Endothelial cell (in vitro differentiated cells): ENCODE measurements at regions not wholly inside any gene's neighbourhood (a gene's known extent, or its start where the extent isn't known, plus 50 kb on each side); places are given as distances from the start of the nearest gene placed in this dataset.
"Not testable (repeated sequence)": the region's sequence is repeated elsewhere in the genome, so short reads cannot be mapped to it uniquely, and the experiment has no call there.

Source experiments
- DNase-seq: peaks from one replicate; pipeline ENCODE4 v3.0.0; 2021; ENCODE audit warnings: low spot score
- H3K27ac Mint-ChIP-seq: one replicate; pipeline ENCODE4 v1.8.0; 2021; ENCODE audit warnings: mixed read lengths, inconsistent platforms; ENCODE audit not compliant: unreplicated experiment
- H3K27me3 Mint-ChIP-seq: one replicate; pipeline ENCODE4 v1.8.0; 2021; ENCODE audit warnings: mild to moderate bottlenecking, moderate library complexity, mixed read lengths, inconsistent platforms; ENCODE audit not compliant: unreplicated experiment
- H3K36me3 Mint-ChIP-seq: one replicate; pipeline ENCODE4 v1.8.0; 2021; ENCODE audit warnings: mild to moderate bottlenecking, low read depth, mixed read lengths, inconsistent platforms; ENCODE audit not compliant: unreplicated experiment
- H3K4me1 Mint-ChIP-seq: one replicate; pipeline ENCODE4 v1.8.0; 2021; ENCODE audit warnings: mild to moderate bottlenecking, mixed read lengths, inconsistent platforms; ENCODE audit not compliant: unreplicated experiment
- H3K4me3 Mint-ChIP-seq: one replicate; pipeline ENCODE4 v1.8.0; 2021; ENCODE audit warnings: mild to moderate bottlenecking, mixed read lengths, inconsistent platforms; ENCODE audit not compliant: unreplicated experiment
- H3K9me3 Mint-ChIP-seq: one replicate; pipeline ENCODE4 v1.8.0; 2021; ENCODE audit warnings: mixed read lengths, inconsistent platforms; ENCODE audit not compliant: unreplicated experiment
- CTCF ChIP-seq: fragments of 200-600 bp; sonication (generic); IDR thresholded peaks from one replicate; pipeline ENCODE4 v1.5.0; 2021; ENCODE audit warnings: antibody characterized with exemption; ENCODE audit not compliant: unreplicated experiment

- Mint-ChIP-seq H3K36me3 (no peaks in the 10 kb centered on the region), H3K4me3 (no peak overlapping the region), H3K27me3 (no peaks in the 10 kb centered on the region), H3K4me1 (no peaks in the 10 kb centered on the region), H3K9me3 (no peaks in the 10 kb centered on the region), H3K27ac (no peak overlapping the region)
- TF ChIP-seq CTCF, result no peak
- no peak for DNase-seq
These were observed 451.0 kb upstream of the TUSC1 start for GRCh38 chr9:26129217-26129616.

- DNase-seq, result no peak
- Mint-ChIP-seq H3K27ac (no peak overlapping the region), H3K9me3 (no peaks in the 10 kb centered on the region), H3K4me3 (no peak overlapping the region), H3K36me3 (no peaks in the 10 kb centered on the region), H3K4me1 (no peaks in the 10 kb centered on the region), H3K27me3 (no peaks in the 10 kb centered on the region)
- no peak for TF ChIP-seq CTCF
These were observed 447.4 kb upstream of the TUSC1 start for GRCh38 chr9:26125693-26126092.

- not testable (repeated sequence) for H3K4me1 Mint-ChIP-seq, H3K9me3 Mint-ChIP-seq, H3K27me3 Mint-ChIP-seq, H3K4me3 Mint-ChIP-seq, DNase-seq, H3K27ac Mint-ChIP-seq, H3K36me3 Mint-ChIP-seq
These were observed 437.8 kb upstream of the TUSC1 start for GRCh38 chr9:26116085-26116484.

- Mint-ChIP-seq H3K4me1 (no peaks in the 10 kb centered on the region), H3K27ac (no peak overlapping the region), H3K36me3 (no peaks in the 10 kb centered on the region), H3K9me3 (peaks cover 6% of the 10 kb centered on the region), H3K4me3 (no peak overlapping the region), H3K27me3 (peaks cover 1% of the 10 kb centered on the region)
- DNase-seq, result no peak
- no peak for TF ChIP-seq CTCF
These were observed 434.5 kb upstream of the TUSC1 start for GRCh38 chr9:26112724-26113123.

- Mint-ChIP-seq H3K9me3 (no peaks in the 10 kb centered on the region), H3K27me3 (no peaks in the 10 kb centered on the region), H3K4me3 (no peak overlapping the region), H3K4me1 (no peaks in the 10 kb centered on the region), H3K36me3 (no peaks in the 10 kb centered on the region), H3K27ac (no peak overlapping the region)
- no peak for DNase-seq
- TF ChIP-seq CTCF, result no peak
These were observed 408.2 kb upstream of the TUSC1 start for GRCh38 chr9:26086396-26086795.

GRCh38 chr9:26081847-26082246 is 403.6 kb upstream of the TUSC1 start:
- TF ChIP-seq CTCF, result no peak
- H3K4me3 Mint-ChIP-seq, result no peak overlapping the region
- no peaks in the 10 kb centered on the region for H3K36me3 Mint-ChIP-seq
- DNase-seq, result no peak
- no peaks in the 10 kb centered on the region for H3K27me3 Mint-ChIP-seq
- H3K27ac Mint-ChIP-seq, result no peak overlapping the region
- H3K9me3 Mint-ChIP-seq, result no peaks in the 10 kb centered on the region
- H3K4me1 Mint-ChIP-seq, result no peaks in the 10 kb centered on the region
